HL-60 (cell line): ENCODE measurements at regions not wholly inside any gene's neighbourhood (a gene's known extent, or its start where the extent isn't known, plus 50 kb on each side); places are given as distances from the start of the nearest gene placed in this dataset.

Source experiments
- DNase-seq, 2 experiments: peaks; one replicate each; pipeline ENCODE4 v3.0.0-alpha.2; 2010 to 2020; ENCODE audit warnings: low read depth in 1 of 2, low spot score in 1 of 2
- H3K27ac ChIP-seq: fragments of 250-450 bp; sonication (Bioruptor Pico); replicated peaks from 2 replicates; pipeline ENCODE4 v1.5.1; 2020; ENCODE audit warnings: mild to moderate bottlenecking, moderate library complexity
- H3K27me3 ChIP-seq: fragments of 250-450 bp; sonication (Bioruptor Pico); 2 replicates; pipeline ENCODE4 v1.5.1; 2021; ENCODE audit warnings: mild to moderate bottlenecking, moderate library complexity; ENCODE audit not compliant: insufficient read depth, poor library complexity, severe bottlenecking
- H3K4me3 ChIP-seq: replicated peaks from 2 replicates; pipeline ENCODE4 v1.5.1; 2011; ENCODE audit warnings: mild to moderate bottlenecking, control low read depth, low read length; ENCODE audit not compliant: insufficient read depth
- GABPA ChIP-seq: IDR thresholded peaks from 2 replicates; pipeline ENCODE4 v1.6.1; 2012; ENCODE audit warnings: low read depth
- POLR2AphosphoS5 ChIP-seq: IDR thresholded peaks from 2 replicates; pipeline ENCODE4 v1.6.1; 2012; ENCODE audit warnings: low read depth
- SPI1 ChIP-seq: IDR thresholded peaks from 2 replicates; pipeline ENCODE4 v1.6.1; 2012; ENCODE audit warnings: low read depth, mild to moderate bottlenecking, borderline replicate concordance
- TF ChIP-seq, protein P1 (sequence below): IDR thresholded peaks from 2 replicates; pipeline ENCODE4 v1.6.1; 2012; ENCODE audit warnings: low read depth; ENCODE audit not compliant: insufficient replicate concordance
- TF ChIP-seq, protein P2 (sequence below): IDR thresholded peaks from one replicate; pipeline ENCODE4 v1.5.1; 2011; ENCODE audit warnings: low read length, control low read depth, inconsistent platforms; ENCODE audit not compliant: insufficient read depth

DNA sequence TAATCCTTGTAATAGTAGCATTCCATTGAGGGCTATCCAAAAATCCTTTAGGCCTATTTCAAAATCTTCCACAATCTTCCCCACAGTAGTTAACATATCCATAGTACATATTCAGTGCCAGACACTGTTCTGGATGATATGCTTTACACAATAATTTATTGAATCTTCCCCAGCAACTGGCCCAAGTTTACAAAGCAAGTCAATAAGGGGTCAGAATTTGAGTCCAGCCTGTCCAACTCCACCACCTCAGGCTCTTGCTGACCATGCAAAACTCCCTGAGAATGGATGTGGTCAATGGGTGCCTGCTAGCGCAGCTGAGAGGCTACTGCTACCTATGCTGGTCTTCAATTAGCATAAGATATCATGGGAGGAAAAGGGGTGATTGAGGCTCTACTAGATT, 529.6 kb downstream of the FGF9 start:
- no peaks in the 10 kb centered on the region for H3K27me3 ChIP-seq
- no peak for TF ChIP-seq GABPA
- no peak overlapping the region for H3K4me3 ChIP-seq
- H3K27ac ChIP-seq = no peak overlapping the region
- DNase-seq = no peak

DNA sequence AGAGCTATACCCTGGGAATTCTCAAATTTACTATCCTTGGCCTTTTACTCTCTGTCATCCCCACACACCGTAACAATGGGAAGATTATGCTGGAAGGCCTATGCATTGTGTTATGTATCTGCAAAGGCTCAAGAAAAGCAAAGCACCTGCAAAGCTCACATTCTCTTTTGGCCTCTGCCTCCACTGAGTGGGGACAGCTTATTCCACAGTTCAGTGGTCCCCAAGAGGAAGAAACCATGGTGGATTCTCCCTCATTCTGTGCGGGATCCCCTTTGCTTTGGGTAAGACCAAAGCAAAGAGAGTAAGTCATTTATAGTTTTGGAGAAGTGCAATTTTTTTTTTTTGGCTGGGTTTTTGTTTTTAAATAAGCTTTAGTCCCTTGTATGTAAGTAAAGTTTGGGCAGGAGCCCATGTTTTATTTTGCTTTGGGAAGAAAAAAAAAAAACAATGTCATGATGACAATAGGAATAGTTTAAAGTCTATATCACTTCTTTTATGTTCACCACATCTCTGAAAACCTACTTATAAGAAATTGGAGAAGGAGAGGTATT, 530.6 kb downstream of the FGF9 start:
- no peak for TF ChIP-seq GABPA
- TF ChIP-seq POLR2AphosphoS5 = no peak
- TF ChIP-seq SPI1 = no peak
- TF ChIP-seq, protein P1, sequence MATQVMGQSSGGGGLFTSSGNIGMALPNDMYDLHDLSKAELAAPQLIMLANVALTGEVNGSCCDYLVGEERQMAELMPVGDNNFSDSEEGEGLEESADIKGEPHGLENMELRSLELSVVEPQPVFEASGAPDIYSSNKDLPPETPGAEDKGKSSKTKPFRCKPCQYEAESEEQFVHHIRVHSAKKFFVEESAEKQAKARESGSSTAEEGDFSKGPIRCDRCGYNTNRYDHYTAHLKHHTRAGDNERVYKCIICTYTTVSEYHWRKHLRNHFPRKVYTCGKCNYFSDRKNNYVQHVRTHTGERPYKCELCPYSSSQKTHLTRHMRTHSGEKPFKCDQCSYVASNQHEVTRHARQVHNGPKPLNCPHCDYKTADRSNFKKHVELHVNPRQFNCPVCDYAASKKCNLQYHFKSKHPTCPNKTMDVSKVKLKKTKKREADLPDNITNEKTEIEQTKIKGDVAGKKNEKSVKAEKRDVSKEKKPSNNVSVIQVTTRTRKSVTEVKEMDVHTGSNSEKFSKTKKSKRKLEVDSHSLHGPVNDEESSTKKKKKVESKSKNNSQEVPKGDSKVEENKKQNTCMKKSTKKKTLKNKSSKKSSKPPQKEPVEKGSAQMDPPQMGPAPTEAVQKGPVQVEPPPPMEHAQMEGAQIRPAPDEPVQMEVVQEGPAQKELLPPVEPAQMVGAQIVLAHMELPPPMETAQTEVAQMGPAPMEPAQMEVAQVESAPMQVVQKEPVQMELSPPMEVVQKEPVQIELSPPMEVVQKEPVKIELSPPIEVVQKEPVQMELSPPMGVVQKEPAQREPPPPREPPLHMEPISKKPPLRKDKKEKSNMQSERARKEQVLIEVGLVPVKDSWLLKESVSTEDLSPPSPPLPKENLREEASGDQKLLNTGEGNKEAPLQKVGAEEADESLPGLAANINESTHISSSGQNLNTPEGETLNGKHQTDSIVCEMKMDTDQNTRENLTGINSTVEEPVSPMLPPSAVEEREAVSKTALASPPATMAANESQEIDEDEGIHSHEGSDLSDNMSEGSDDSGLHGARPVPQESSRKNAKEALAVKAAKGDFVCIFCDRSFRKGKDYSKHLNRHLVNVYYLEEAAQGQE = no peak
- TF ChIP-seq, protein P2, sequence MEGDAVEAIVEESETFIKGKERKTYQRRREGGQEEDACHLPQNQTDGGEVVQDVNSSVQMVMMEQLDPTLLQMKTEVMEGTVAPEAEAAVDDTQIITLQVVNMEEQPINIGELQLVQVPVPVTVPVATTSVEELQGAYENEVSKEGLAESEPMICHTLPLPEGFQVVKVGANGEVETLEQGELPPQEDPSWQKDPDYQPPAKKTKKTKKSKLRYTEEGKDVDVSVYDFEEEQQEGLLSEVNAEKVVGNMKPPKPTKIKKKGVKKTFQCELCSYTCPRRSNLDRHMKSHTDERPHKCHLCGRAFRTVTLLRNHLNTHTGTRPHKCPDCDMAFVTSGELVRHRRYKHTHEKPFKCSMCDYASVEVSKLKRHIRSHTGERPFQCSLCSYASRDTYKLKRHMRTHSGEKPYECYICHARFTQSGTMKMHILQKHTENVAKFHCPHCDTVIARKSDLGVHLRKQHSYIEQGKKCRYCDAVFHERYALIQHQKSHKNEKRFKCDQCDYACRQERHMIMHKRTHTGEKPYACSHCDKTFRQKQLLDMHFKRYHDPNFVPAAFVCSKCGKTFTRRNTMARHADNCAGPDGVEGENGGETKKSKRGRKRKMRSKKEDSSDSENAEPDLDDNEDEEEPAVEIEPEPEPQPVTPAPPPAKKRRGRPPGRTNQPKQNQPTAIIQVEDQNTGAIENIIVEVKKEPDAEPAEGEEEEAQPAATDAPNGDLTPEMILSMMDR = no peak
- DNase-seq = no peak
- H3K27me3 ChIP-seq = no peaks in the 10 kb centered on the region
- H3K4me3 ChIP-seq = no peak overlapping the region
- no peak overlapping the region for H3K27ac ChIP-seq

DNA sequence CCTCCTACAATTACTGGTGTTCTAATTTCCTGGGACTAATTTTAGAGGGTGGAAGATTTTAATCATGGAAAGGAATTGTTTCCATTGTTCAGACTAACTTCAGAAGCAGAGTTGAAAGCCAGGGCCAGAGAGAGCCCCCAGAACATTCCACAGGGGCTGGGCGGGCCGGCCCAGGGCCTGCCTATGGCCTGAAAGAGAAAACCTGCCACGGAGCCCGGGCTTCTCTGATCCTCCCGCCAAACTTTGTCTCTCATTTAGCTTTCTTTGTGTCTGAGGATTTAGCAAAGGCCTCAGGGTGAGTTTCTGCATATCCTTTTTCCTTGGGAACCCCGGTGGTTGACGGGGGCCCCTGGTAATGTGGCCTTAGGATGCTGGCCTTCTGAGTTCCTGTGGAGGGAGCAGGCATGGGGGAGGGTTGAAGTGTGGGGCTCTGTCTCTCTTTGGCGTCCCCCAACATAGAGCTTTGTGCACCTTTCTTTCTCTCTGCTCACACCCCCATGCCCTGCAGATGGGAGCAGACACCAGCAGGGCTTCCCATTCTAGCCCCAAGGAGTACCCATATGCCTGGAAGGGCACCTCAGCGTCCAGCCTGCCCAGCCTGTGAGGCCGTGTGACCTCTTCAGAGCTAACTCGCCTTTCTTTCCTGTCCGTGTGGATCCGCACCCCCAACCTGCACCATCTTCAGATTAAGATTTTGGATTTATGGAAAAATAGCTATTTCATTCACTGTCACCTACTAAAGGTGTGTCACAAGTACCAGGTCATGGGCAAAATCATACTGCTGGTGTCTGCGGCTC, 539.5 kb downstream of the FGF9 start:
- no peak overlapping the region for H3K27ac ChIP-seq
- H3K4me3 ChIP-seq = no peak overlapping the region
- H3K27me3 ChIP-seq = no peaks in the 10 kb centered on the region
- no peak for DNase-seq
- TF ChIP-seq, protein P1 = no peak
- TF ChIP-seq, protein P2 = no peak
- TF ChIP-seq SPI1 (no peak), POLR2AphosphoS5 (no peak), GABPA (no peak)

DNA sequence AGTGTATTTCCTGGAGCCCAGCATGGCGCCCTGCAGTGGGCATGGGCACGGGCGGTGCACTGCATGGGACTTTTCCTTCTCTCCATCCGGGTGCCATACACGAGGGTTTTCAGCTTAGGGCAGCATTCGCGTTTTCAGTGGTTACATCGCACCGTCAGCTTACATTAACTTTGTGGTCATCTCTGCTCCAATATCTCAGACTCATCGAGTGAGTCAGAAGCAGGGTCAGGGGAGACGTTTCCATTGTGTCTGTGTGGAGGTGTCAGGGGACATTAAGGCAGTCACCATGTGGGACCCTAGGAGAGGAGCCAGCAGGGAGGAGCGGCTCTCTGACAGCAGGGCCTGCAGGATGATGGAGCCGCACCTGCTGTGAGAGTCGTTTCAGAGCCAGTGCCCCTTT, 541.0 kb downstream of the FGF9 start:
- no peak for DNase-seq
- no peak for TF ChIP-seq POLR2AphosphoS5
- TF ChIP-seq, protein P1 = no peak
- no peaks in the 10 kb centered on the region for H3K27me3 ChIP-seq
- no peak overlapping the region for H3K4me3 ChIP-seq
- no peak overlapping the region for H3K27ac ChIP-seq
